Mesenchymal stem cell (in vitro differentiated cells and primary cell): ENCODE measurements at regions not wholly inside any gene's neighbourhood (a gene's known extent, or its start where the extent isn't known, plus 50 kb on each side); places are given as distances from the start of the nearest gene placed in this dataset.

Experiments used
- DNase-seq: peaks from one replicate; pipeline ENCODE4 v3.0.0-alpha.2; 2013
- H2AFZ ChIP-seq: one replicate; pipeline ENCODE4 v1.6.1; 2013; ENCODE audit warnings: low read depth, mild to moderate bottlenecking, control low read depth, inconsistent platforms, low read length, moderate library complexity
- H2AK5ac ChIP-seq: 2 replicates; pipeline ENCODE4 v1.6.1; 2013; ENCODE audit warnings: low read length, moderate library complexity, mild to moderate bottlenecking, inconsistent platforms; ENCODE audit not compliant: severe bottlenecking
- H2BK120ac ChIP-seq: one replicate; pipeline ENCODE4 v1.6.1; 2013; ENCODE audit warnings: low read depth, mild to moderate bottlenecking, inconsistent platforms, low read length, moderate library complexity
- H2BK12ac ChIP-seq, 2 experiments: one replicate each; pipeline ENCODE4 v1.6.1; 2013; ENCODE audit warnings: inconsistent platforms in 2 of 2, low read length in 2 of 2, mild to moderate bottlenecking in 2 of 2, moderate library complexity in 2 of 2, control low read depth in 1 of 2
- H2BK15ac ChIP-seq: one replicate; pipeline ENCODE4 v1.6.1; 2013; ENCODE audit warnings: mild to moderate bottlenecking, low read depth, inconsistent platforms; ENCODE audit not compliant: poor library complexity, severe bottlenecking
- H2BK5ac ChIP-seq: 2 replicates; pipeline ENCODE4 v1.6.1; 2013; ENCODE audit warnings: low read depth, mild to moderate bottlenecking, low read length, control low read depth, inconsistent platforms; ENCODE audit not compliant: poor library complexity, severe bottlenecking
- H3K14ac ChIP-seq, 2 experiments: one replicate each; pipeline ENCODE4 v1.6.1; 2013; ENCODE audit warnings: inconsistent platforms in 2 of 2, low read length in 2 of 2, control low read depth in 1 of 2, mild to moderate bottlenecking in 1 of 2, moderate library complexity in 1 of 2
- H3K18ac ChIP-seq, 2 experiments: one replicate each; pipeline ENCODE4 v1.6.1; 2013; ENCODE audit warnings: inconsistent platforms in 2 of 2, low read length in 2 of 2, control low read depth in 1 of 2, low read depth in 1 of 2, mild to moderate bottlenecking in 1 of 2
- H3K23ac ChIP-seq, 2 experiments: one replicate each; pipeline ENCODE4 v1.6.1; 2013; ENCODE audit warnings: inconsistent platforms in 2 of 2, low read length in 2 of 2, mild to moderate bottlenecking in 2 of 2, moderate library complexity in 2 of 2, control low read depth in 1 of 2
- H3K27ac ChIP-seq: 2 replicates; pipeline ENCODE4 v1.5.1; 2013; ENCODE audit warnings: mild to moderate bottlenecking, moderate library complexity, low read length, control low read depth, inconsistent platforms; ENCODE audit not compliant: poor library complexity, severe bottlenecking
- H3K27me3 ChIP-seq, 2 experiments: 2 replicates each; pipeline versions ENCODE4 v1.6.1 to v1.7.0; 2013; ENCODE audit warnings: low read length in 2 of 2, mild to moderate bottlenecking in 2 of 2, moderate library complexity in 2 of 2, control low read depth in 1 of 2, inconsistent platforms in 1 of 2; ENCODE audit not compliant: control insufficient read depth in 1 of 2, insufficient read depth in 1 of 2
- H3K36me3 ChIP-seq, 2 experiments: 2 replicates each; pipeline versions ENCODE4 v1.6.1 to v1.7.0; 2013; ENCODE audit warnings: low read length in 2 of 2, control low read depth in 1 of 2, inconsistent platforms in 1 of 2, low read depth in 1 of 2, mild to moderate bottlenecking in 1 of 2; ENCODE audit not compliant: insufficient read depth in 2 of 2, control insufficient read depth in 1 of 2
- H3K4ac ChIP-seq, 2 experiments: one replicate each; pipeline ENCODE4 v1.6.1; 2013; ENCODE audit warnings: inconsistent platforms in 2 of 2, low read length in 2 of 2, mild to moderate bottlenecking in 2 of 2, moderate library complexity in 2 of 2, control low read depth in 1 of 2, low read depth in 1 of 2
- H3K4me1 ChIP-seq: 2 replicates; pipeline ENCODE4 v1.6.1; 2013; ENCODE audit warnings: low read depth, low read length, control low read depth; ENCODE audit not compliant: control insufficient read depth, insufficient read depth
- H3K4me2 ChIP-seq: 2 replicates; pipeline ENCODE4 v1.6.1; 2013; ENCODE audit warnings: low read length, mild to moderate bottlenecking, inconsistent platforms; ENCODE audit not compliant: poor library complexity, severe bottlenecking
- H3K4me3 ChIP-seq, 2 experiments: 2 replicates each; pipeline versions ENCODE4 v1.5.1 to v1.7.0; 2013; ENCODE audit warnings: low read length in 2 of 2, mild to moderate bottlenecking in 2 of 2, control low read depth in 1 of 2, low read depth in 1 of 2; ENCODE audit not compliant: insufficient read depth in 1 of 2
- H3K79me1 ChIP-seq: replicated peaks from 2 replicates; pipeline ENCODE4 v1.6.1; 2013; ENCODE audit warnings: mild to moderate bottlenecking, control low read depth, low read length, inconsistent platforms; ENCODE audit not compliant: poor library complexity, severe bottlenecking
- H3K9ac ChIP-seq: 2 replicates; pipeline ENCODE4 v1.7.0; 2013; ENCODE audit warnings: mild to moderate bottlenecking, low read length, moderate library complexity
- H3K9me3 ChIP-seq: 2 replicates; pipeline ENCODE4 v1.7.0; 2013; ENCODE audit warnings: mild to moderate bottlenecking, low read length; ENCODE audit not compliant: control insufficient read depth
- H4K8ac ChIP-seq: one replicate; pipeline ENCODE4 v1.6.1; 2013; ENCODE audit warnings: inconsistent platforms, mild to moderate bottlenecking, low read length, moderate library complexity
- H4K91ac ChIP-seq: one replicate; pipeline ENCODE4 v1.6.1; 2013; ENCODE audit warnings: mild to moderate bottlenecking, low read length, inconsistent platforms
- WGBS: methylation state at CpG from one replicate; pipeline ENCODE4 v1.1.7; 2013; ENCODE audit warnings: mixed read lengths; 5-methylcytosine and 5-hydroxymethylcytosine counted together

GRCh38 chr4:3715855-3716630, 50.1 kb upstream of the ADRA2C start:
- no peak overlapping the region for H2BK5ac ChIP-seq
- no peak for DNase-seq

DNA sequence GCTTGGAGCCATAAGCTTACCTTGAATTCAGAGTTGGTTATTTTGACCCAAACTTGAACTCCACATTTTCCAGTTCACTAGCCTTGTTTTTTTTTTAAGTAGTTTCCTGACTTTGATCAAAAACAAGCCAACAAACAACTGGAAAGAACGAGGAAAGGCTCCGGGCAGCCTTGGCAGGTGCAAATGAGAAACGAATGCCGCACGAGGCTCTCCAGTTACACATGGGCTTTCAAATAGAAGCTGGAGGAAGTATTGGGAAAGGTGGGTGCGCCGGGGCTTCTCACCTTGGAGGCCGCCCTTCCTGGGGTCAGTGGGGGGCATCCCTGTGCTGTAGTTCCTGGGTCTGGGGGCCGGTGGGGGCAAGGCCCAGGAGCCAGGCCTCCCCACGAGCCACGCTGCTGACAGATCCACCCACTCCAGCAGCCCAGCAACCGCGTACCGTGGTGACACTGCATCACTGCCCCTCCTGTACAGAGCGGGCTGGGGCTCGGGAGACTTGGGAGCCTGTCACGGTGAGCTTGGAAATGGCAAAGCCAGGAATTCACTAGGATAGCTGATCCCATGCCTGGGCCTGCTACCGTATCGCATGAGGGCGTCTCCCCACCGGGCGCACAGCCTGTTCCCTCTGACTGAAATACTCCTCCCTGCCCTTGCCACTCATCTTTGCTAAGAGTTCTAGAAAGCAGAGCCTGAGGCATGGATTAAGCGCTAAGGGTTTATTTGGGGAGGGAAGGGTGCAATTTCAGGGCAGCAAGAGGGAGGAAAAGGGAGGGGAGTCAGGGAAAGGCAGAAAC, 50.9 kb upstream of the ADRA2C start:
- no peaks in the 10 kb centered on the region for H3K36me3 ChIP-seq
- no peak overlapping the region for H2BK15ac ChIP-seq
- H3K14ac ChIP-seq: no peak overlapping the region
- H3K27me3 ChIP-seq: peaks cover 0 to 86% of the 10 kb centered on the region in 2 experiments
- no peak overlapping the region for H3K23ac ChIP-seq
- H2BK5ac ChIP-seq: no peak overlapping the region
- H3K4me1 ChIP-seq: peaks cover 13% of the 10 kb centered on the region
- no peak overlapping the region for H4K91ac ChIP-seq
- H3K4me3 ChIP-seq: no peak overlapping the region
- no peak for DNase-seq
- no peak overlapping the region for H2AFZ ChIP-seq
- H3K4ac ChIP-seq: no peak overlapping the region
- WGBS: 80% methylated on average over 18 of the region's 23 CpGs
- H4K8ac ChIP-seq: no peak overlapping the region
- H2BK12ac ChIP-seq: no peak overlapping the region
- H2AK5ac ChIP-seq: no peak overlapping the region
- no peak overlapping the region for H3K9ac ChIP-seq
- no peak overlapping the region for H3K4me2 ChIP-seq
- H3K27ac ChIP-seq: no peak overlapping the region
- H3K79me1 ChIP-seq: no peaks in the 10 kb centered on the region
- no peak overlapping the region for H2BK120ac ChIP-seq
- H3K9me3 ChIP-seq: peaks cover 12% of the 10 kb centered on the region
- no peak overlapping the region for H3K18ac ChIP-seq

More at GRCh38 chr4:3715855-3716630, 50.1 kb upstream of the ADRA2C start:
- Histone ChIP-seq H3K4ac (no peak overlapping the region), H3K79me1 (no peaks in the 10 kb centered on the region), H3K9ac (no peak overlapping the region), H3K14ac (no peak overlapping the region), H3K4me1 (peaks cover 5% of the 10 kb centered on the region), H3K27me3 (peaks cover 0 to 85% of the 10 kb centered on the region in 2 experiments), H2BK15ac (no peak overlapping the region), H2AK5ac (no peak overlapping the region), H3K36me3 (no peaks in the 10 kb centered on the region), H3K4me3 (no peak overlapping the region), H4K91ac (no peak overlapping the region), H2BK12ac (no peak overlapping the region), H3K4me2 (no peak overlapping the region), H2AFZ (no peak overlapping the region), H4K8ac (no peak overlapping the region), H2BK120ac (no peak overlapping the region), H3K27ac (no peak overlapping the region), H3K23ac (no peak overlapping the region), H3K9me3 (peaks cover 12% of the 10 kb centered on the region), H3K18ac (no peak overlapping the region)
- whole genome bisulfite sequencing: 78% methylated on average over 21 of the region's 23 CpGs

DNA sequence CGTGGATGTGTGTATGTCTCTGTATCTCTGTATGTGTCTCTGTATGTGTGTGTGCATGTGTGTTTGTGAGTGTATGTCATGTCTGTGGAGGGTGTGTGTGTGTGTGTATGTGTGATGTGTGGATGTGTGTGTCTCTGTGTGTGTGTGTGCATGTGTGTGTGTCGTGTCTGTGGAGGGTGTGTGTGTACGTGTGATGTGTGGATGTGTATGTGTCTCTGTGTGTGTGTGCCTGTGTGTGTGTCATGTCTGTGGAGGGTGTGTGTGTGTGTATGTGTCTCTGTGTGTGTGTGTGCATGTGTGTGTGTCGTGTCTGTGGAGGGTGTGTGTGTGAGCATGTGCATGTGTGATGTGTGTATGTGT, 51.6 kb upstream of the ADRA2C start:
- H3K23ac ChIP-seq: no peak overlapping the region
- 84% methylated on average over 4 of the region's 4 CpGs for WGBS

More for the DNA sequence above, 51.6 kb upstream of the ADRA2C start:
- no peak for DNase-seq
- Histone ChIP-seq H3K4ac (no peak overlapping the region), H3K14ac (no peak overlapping the region), H3K18ac (no peak overlapping the region), H3K27ac (no peak overlapping the region), H2BK5ac (no peak overlapping the region), H4K91ac (no peak overlapping the region), H4K8ac (no peak overlapping the region), H2BK120ac (no peak overlapping the region), H3K4me1 (peaks cover 19% of the 10 kb centered on the region), H3K4me3 (no peak overlapping the region), H2BK15ac (no peak overlapping the region), H3K27me3 (peaks cover 0 to 81% of the 10 kb centered on the region in 2 experiments), H2AK5ac (no peak overlapping the region), H2BK12ac (no peak overlapping the region), H3K79me1 (no peaks in the 10 kb centered on the region), H3K9ac (no peak overlapping the region), H3K4me2 (no peak overlapping the region), H3K36me3 (no peaks in the 10 kb centered on the region), H3K9me3 (peaks cover 12% of the 10 kb centered on the region), H2AFZ (no peak overlapping the region)
